GM23338 (cell line): ENCODE measurements at regions not wholly inside any gene's neighbourhood (a gene's known extent, or its start where the extent isn't known, plus 50 kb on each side); places are given as distances from the start of the nearest gene placed in this dataset.

ENCODE experiments used
- CREB1 ChIP-seq: fragments of 250-450 bp; sonication (Bioruptor Pico); IDR thresholded peaks from 2 replicates; pipeline ENCODE4 v1.5.0; 2020; ENCODE audit warnings: low read depth, mild to moderate bottlenecking, moderate library complexity
- CTCF ChIP-seq, 2 experiments: fragments of 200-600 bp in 1 of 2; sonication (generic) in 1 of 2; conservative IDR thresholded peaks; 2 replicates each; pipeline versions ENCODE4 v1.5.1 to v1.6.1; 2016 to 2017; ENCODE audit warnings: antibody characterized with exemption in 2 of 2, low read depth in 2 of 2, mild to moderate bottlenecking in 2 of 2, moderate library complexity in 1 of 2
- ETS1 ChIP-seq: IDR thresholded peaks from 2 replicates; pipeline ENCODE4 v1.6.1; 2016; ENCODE audit warnings: antibody characterized with exemption
- EZH2 ChIP-seq: fragments of 200-600 bp; sonication (generic); IDR thresholded peaks from one replicate; pipeline ENCODE4 v1.8.0; 2017; ENCODE audit warnings: antibody characterized with exemption, mild to moderate bottlenecking, low read depth; ENCODE audit not compliant: unreplicated experiment
- EZH2phosphoT487 ChIP-seq: fragments of 200-600 bp; sonication (generic); IDR thresholded peaks from one replicate; pipeline ENCODE4 v1.8.1; 2018; ENCODE audit warnings: antibody characterized with exemption; ENCODE audit not compliant: unreplicated experiment
- JUNB ChIP-seq: IDR thresholded peaks from one replicate; pipeline ENCODE4 v1.6.1; 2016; ENCODE audit warnings: antibody characterized with exemption; ENCODE audit not compliant: unreplicated experiment
- NANOG ChIP-seq: IDR thresholded peaks from 2 replicates; pipeline ENCODE4 v1.6.1; 2016; ENCODE audit warnings: antibody characterized with exemption, borderline replicate concordance
- POLR2AphosphoS5 ChIP-seq: IDR thresholded peaks from 2 replicates; pipeline ENCODE4 v1.6.1; 2016; ENCODE audit warnings: antibody characterized with exemption, low read depth
- REST ChIP-seq: IDR thresholded peaks from one replicate; pipeline ENCODE4 v1.6.1; 2018; ENCODE audit warnings: antibody characterized with exemption; ENCODE audit not compliant: unreplicated experiment
- STAT1 ChIP-seq: IDR thresholded peaks from one replicate; pipeline ENCODE4 v1.6.1; 2016; ENCODE audit warnings: antibody characterized with exemption; ENCODE audit not compliant: unreplicated experiment
- ZNF114 ChIP-seq: fragments of 250-450 bp; sonication (Bioruptor Pico); IDR thresholded peaks from 2 replicates; pipeline ENCODE4 v1.5.0; 2020; ENCODE audit warnings: mild to moderate bottlenecking, moderate library complexity
- ZNF331 ChIP-seq: fragments of 250-450 bp; sonication (Bioruptor Pico); IDR thresholded peaks from 2 replicates; pipeline ENCODE4 v1.5.0; 2020; ENCODE audit warnings: low read depth, mild to moderate bottlenecking, moderate library complexity

GRCh38 chr1:232278925-232279324 lies 351.0 kb downstream of the SIPA1L2 start:
- TF ChIP-seq CTCF (conservative IDR thresholded peaks at IDR 0.05; ENCODE audit: low read depth in 2 of 2), result no peak
- TF ChIP-seq POLR2AphosphoS5, result no peak
- no peak for TF ChIP-seq STAT1
- no peak for TF ChIP-seq REST
- TF ChIP-seq EZH2, result no peak
- TF ChIP-seq CREB1 (CRISPR knock-in tag), result no peak
- no peak for TF ChIP-seq ZNF331
- TF ChIP-seq EZH2phosphoT487, result no peak
- TF ChIP-seq NANOG, result no peak
- no peak for TF ChIP-seq ZNF114 (CRISPR knock-in tag)
- no peak for TF ChIP-seq JUNB
- no peak for TF ChIP-seq ETS1
